ENCODE measurements at regions not wholly inside any gene's neighbourhood (a gene's known extent, or its start where the extent isn't known, plus 50 kb on each side); places are given as distances from the start of the nearest gene placed in this dataset.

DNA sequence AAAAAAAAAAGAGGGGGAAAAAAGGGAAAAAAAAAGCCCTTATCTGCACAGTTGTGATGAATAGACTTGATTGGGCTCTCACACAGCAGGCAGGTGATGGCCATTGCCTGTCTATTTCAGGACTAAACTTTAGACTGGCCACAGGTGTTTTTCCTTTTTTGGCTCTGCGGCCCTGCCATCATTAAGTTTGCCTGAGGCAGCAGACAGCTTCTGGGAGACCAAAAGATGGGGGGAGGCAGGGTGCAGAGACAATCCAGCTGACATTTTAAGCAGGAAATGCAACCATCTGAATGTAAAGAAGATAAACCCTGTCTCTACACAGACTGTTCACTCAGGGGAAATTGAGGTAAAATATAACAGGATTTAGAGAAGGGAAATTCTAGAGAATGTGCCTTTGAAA is 295.0 kb upstream of the KCNH8 start:
- TF ChIP-seq, protein P1, sequence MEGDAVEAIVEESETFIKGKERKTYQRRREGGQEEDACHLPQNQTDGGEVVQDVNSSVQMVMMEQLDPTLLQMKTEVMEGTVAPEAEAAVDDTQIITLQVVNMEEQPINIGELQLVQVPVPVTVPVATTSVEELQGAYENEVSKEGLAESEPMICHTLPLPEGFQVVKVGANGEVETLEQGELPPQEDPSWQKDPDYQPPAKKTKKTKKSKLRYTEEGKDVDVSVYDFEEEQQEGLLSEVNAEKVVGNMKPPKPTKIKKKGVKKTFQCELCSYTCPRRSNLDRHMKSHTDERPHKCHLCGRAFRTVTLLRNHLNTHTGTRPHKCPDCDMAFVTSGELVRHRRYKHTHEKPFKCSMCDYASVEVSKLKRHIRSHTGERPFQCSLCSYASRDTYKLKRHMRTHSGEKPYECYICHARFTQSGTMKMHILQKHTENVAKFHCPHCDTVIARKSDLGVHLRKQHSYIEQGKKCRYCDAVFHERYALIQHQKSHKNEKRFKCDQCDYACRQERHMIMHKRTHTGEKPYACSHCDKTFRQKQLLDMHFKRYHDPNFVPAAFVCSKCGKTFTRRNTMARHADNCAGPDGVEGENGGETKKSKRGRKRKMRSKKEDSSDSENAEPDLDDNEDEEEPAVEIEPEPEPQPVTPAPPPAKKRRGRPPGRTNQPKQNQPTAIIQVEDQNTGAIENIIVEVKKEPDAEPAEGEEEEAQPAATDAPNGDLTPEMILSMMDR (IDR thresholded peaks at IDR 0.05; ENCODE audit: borderline replicate concordance, extremely low read depth, low read length, poor library complexity, severe bottlenecking): no peak
- no peak for TF ChIP-seq EZH2 (IDR thresholded peaks at IDR 0.05; ENCODE audit: borderline replicate concordance, low read depth, low read length, severe bottlenecking)

All from DND-41 (cell line).